ENCODE measurements at regions not wholly inside any gene's neighbourhood (a gene's known extent, or its start where the extent isn't known, plus 50 kb on each side); places are given as distances from the start of the nearest gene placed in this dataset.

DNA sequence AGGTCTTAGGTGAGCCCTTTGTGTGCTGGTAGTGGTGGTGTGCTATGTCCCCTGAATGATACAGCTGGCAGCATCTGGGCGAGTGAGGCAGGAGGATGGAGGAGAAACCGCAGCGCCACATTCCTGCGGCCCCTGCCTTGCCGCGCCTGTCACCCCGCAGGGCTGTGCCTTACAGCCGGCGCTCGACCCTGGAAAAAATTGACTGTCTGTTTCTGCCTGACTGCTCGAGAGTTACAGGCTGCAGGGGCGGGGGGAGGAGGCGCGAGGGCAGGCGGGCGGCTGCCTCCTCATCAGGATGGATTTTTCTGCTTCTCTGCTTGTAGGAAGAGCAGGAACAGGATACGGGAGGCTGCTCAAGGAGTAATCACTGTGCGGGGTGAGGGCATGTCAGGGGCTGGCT, 443.4 kb downstream of the MIAT start:
- no peak overlapping the region for H3K4me3 ChIP-seq (ENCODE audit: low read depth, low read length, poor library complexity, severe bottlenecking)
- no peaks in the 10 kb centered on the region for H3K4me1 ChIP-seq (ENCODE audit: insufficient read depth, low read length, poor library complexity, severe bottlenecking)
- no peak for TF ChIP-seq EZH2 (IDR thresholded peaks at IDR 0.05; ENCODE audit: borderline replicate concordance, low read depth, low read length, poor library complexity, severe bottlenecking)
- TF ChIP-seq, protein P1, sequence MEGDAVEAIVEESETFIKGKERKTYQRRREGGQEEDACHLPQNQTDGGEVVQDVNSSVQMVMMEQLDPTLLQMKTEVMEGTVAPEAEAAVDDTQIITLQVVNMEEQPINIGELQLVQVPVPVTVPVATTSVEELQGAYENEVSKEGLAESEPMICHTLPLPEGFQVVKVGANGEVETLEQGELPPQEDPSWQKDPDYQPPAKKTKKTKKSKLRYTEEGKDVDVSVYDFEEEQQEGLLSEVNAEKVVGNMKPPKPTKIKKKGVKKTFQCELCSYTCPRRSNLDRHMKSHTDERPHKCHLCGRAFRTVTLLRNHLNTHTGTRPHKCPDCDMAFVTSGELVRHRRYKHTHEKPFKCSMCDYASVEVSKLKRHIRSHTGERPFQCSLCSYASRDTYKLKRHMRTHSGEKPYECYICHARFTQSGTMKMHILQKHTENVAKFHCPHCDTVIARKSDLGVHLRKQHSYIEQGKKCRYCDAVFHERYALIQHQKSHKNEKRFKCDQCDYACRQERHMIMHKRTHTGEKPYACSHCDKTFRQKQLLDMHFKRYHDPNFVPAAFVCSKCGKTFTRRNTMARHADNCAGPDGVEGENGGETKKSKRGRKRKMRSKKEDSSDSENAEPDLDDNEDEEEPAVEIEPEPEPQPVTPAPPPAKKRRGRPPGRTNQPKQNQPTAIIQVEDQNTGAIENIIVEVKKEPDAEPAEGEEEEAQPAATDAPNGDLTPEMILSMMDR (conservative IDR thresholded peaks at IDR 0.05; ENCODE audit: low read depth, low read length) = no peak
- intact Hi-C loops (cut with micrococcal nuclease; ENCODE audit: unreplicated experiment) = no loop called here
- H3K36me3 ChIP-seq (ENCODE audit: insufficient read depth, low read length, poor library complexity, severe bottlenecking) = no peaks in the 10 kb centered on the region
- ChIA-PET CTCF (no interaction called here), POLR2A (ENCODE audit: low non-redundant PET) (no interaction called here)
- DNase-seq (ENCODE audit: low spot score) = peak; percentile 24
- no peak overlapping the region for H3K27ac ChIP-seq (ENCODE audit: low read depth, low read length, poor library complexity, severe bottlenecking)
- no TSS peak for BruUV-seq (replicated peaks)
- H3K27me3 ChIP-seq (replicated peaks; ENCODE audit: insufficient read depth, low read depth, low read length, poor library complexity) = peaks cover 3% of the 10 kb centered on the region
- H3K9me3 ChIP-seq (ENCODE audit: low read depth, low read length, poor library complexity, severe bottlenecking) = no peaks in the 10 kb centered on the region

DNA sequence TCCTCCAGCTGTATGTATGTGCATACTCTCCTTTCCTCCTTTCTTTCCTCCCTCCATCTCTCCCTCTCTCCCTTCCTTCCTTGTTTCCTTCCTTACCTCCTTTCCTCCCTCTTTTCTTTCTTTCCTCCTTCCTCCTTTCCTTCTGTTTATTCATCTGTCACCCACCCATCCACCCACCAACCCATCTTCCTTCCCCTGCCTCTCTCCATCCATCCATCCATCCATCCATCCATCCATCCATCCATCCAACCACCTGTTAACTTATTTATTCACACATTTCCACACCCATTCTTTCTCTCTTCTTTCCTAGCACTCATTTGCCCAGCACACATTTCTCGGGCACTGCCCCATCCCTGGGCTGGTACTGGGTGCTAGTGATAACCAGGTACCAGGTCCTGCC, 443.9 kb downstream of the MIAT start:
- intact Hi-C loops (cut with micrococcal nuclease; ENCODE audit: unreplicated experiment) = no loop called here
- no peaks in the 10 kb centered on the region for H3K36me3 ChIP-seq (ENCODE audit: insufficient read depth, low read length, poor library complexity, severe bottlenecking)
- no peaks in the 10 kb centered on the region for H3K9me3 ChIP-seq (ENCODE audit: low read depth, low read length, poor library complexity, severe bottlenecking)
- H3K4me1 ChIP-seq (ENCODE audit: insufficient read depth, low read length, poor library complexity, severe bottlenecking) = no peaks in the 10 kb centered on the region
- ChIA-PET CTCF (no interaction called here), POLR2A (ENCODE audit: low non-redundant PET) (no interaction called here)
- H3K4me3 ChIP-seq (ENCODE audit: low read depth, low read length, poor library complexity, severe bottlenecking) = no peak overlapping the region
- DNase-seq (ENCODE audit: low spot score) = no peak
- BruUV-seq (replicated peaks) = no TSS peak
- TF ChIP-seq, protein P1 (conservative IDR thresholded peaks at IDR 0.05; ENCODE audit: low read depth, low read length) = no peak
- TF ChIP-seq EZH2 (IDR thresholded peaks at IDR 0.05; ENCODE audit: borderline replicate concordance, low read depth, low read length, poor library complexity, severe bottlenecking) = no peak
- no peak overlapping the region for H3K27ac ChIP-seq (ENCODE audit: low read depth, low read length, poor library complexity, severe bottlenecking)
- peaks cover 3% of the 10 kb centered on the region for H3K27me3 ChIP-seq (replicated peaks; ENCODE audit: insufficient read depth, low read depth, low read length, poor library complexity)

DNA sequence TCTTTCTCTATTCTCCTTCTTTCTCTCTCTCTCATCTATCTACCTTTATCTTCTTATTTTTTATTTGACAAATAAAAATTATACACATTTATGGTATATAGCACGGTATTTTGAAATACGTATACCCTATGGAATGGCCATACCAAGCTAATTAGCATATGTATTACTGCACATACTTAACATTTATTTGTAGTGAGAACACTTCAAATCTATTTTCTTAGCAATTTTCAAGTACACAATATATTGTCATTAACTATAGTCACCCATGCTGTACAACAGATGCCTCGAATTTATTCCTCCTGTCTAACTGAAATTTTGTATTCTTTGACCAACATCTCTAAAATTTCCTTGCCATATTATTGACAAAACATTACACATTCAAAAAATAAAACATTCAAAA, 447.1 kb downstream of the MIAT start:
- intact Hi-C loops (cut with micrococcal nuclease; ENCODE audit: unreplicated experiment) = no loop called here
- no TSS peak for BruUV-seq (replicated peaks)
- no peak for DNase-seq (ENCODE audit: low spot score)
- no peak overlapping the region for H3K4me3 ChIP-seq (ENCODE audit: low read depth, low read length, poor library complexity, severe bottlenecking)
- no peaks in the 10 kb centered on the region for H3K4me1 ChIP-seq (ENCODE audit: insufficient read depth, low read length, poor library complexity, severe bottlenecking)
- H3K9me3 ChIP-seq (ENCODE audit: low read depth, low read length, poor library complexity, severe bottlenecking) = no peaks in the 10 kb centered on the region
- ChIA-PET POLR2A (ENCODE audit: low non-redundant PET) (no interaction called here), CTCF (no interaction called here)
- H3K36me3 ChIP-seq (ENCODE audit: insufficient read depth, low read length, poor library complexity, severe bottlenecking) = no peaks in the 10 kb centered on the region
- H3K27me3 ChIP-seq (replicated peaks; ENCODE audit: insufficient read depth, low read depth, low read length, poor library complexity) = peaks cover 3% of the 10 kb centered on the region
- H3K27ac ChIP-seq (ENCODE audit: low read depth, low read length, poor library complexity, severe bottlenecking) = no peak overlapping the region
- TF ChIP-seq, protein P1 (conservative IDR thresholded peaks at IDR 0.05; ENCODE audit: low read depth, low read length) = no peak
- TF ChIP-seq EZH2 (IDR thresholded peaks at IDR 0.05; ENCODE audit: borderline replicate concordance, low read depth, low read length, poor library complexity, severe bottlenecking) = no peak

Measured in A673 (cell line).